Occipital lobe (tissue), 1 donor: ENCODE measurements at regions not wholly inside any gene's neighbourhood (a gene's known extent, or its start where the extent isn't known, plus 50 kb on each side); places are given as distances from the start of the nearest gene placed in this dataset.
"Not testable (repeated sequence)": the region's sequence is repeated elsewhere in the genome, so short reads cannot be mapped to it uniquely, and the experiment has no call there.

ENCODE experiments used
- DNase-seq: peaks from one replicate; lab custom pipeline; 2025; lab: John Stamatoyannopoulos, UW

DNA sequence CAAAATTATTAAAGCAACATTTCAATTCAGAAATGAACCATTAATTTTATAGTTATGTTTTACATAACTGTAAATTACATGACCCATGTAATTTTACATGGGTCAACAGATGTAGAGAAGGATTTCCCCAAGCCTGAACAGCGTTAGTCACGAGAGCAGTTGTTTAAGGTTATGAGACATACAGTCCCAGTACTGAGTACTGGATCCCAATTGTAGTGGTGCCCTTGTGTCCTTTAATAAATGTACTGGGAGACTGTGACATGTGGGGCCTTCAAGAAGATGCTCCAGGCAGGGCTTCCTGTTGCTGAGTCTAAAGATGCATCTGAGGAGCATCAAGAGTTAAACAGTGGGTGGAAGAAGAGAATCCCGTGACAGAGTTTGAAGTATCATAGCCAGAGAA lies 125.5 kb upstream of the ZNF462 start:
- DNase-seq: no peak

DNA sequence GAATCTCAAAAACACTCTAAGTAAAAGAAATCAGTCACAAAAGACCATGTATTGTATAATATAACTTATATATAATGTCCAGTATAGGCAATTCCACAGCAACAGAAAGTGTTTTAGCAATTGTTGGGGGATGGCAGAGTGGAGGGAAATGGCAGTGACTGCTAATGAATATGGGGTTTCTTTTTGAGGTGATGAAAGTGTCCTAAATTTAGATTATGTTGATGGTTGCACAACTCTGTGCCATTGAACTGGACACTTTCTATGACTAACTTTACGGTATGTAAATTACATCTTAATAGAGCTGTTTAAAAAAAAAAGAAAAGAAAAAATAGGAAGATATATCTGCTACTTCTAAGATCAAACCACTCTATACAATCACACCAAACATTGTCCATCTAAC lies 124.9 kb upstream of the ZNF462 start:
- no peak for DNase-seq

DNA sequence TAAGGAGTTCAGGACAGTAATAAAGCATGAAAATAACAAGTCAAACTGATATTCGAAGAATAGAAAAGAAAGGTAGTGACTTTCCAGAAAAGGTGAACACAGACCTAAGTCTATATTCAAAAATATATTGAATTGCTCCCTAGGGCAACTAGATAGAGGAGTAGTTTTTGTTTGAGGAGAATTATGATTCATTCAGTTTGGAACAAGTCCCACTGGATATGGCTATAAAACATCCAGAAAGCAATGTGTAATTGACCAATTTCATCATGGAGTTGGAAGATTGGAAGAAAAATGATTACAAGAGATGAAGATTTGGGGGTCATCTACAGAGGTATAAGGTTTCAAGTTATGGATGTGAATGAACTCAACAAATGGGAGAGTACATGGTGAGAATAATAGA lies 117.5 kb upstream of the ZNF462 start:
- no peak for DNase-seq

DNA sequence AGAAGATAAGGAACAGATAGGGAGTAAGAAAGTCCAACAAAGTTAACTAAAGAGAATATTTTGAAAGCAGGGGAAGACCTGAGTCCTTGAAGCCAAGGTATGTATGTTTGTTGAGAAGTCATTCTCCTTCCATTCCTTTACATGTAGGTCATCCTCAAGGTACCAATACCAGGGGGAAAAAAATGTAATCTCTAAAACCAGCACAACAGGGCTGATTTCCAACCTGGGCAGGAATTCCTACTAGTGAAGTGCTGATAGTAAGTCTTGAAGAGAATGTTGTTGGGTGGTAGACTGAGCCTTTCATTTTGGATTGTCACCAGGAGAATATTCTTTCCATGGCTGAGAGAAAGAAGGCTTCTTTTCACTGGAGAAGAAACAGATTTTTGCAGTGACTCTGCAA lies 117.1 kb upstream of the ZNF462 start:
- DNase-seq: no peak

DNA sequence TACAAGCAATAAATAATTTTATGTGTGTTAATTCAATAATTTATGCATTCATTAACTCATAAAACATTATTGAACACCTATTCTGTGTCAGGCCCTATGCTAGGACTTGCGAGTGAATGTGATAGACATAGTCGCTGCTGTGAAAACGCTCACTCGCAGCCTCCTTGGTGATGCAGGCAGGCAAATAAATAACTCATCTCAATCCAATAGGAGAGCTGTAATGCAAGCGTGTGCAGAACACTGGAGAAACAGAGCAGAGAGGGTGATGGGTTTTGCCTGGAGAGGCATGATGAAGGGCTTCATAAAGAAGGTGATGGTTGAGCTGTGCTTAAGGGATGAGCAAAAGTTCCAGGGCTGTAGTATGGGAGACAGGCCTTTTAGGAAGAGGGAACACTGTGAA lies 111.3 kb upstream of the ZNF462 start:
- no peak for DNase-seq

DNA sequence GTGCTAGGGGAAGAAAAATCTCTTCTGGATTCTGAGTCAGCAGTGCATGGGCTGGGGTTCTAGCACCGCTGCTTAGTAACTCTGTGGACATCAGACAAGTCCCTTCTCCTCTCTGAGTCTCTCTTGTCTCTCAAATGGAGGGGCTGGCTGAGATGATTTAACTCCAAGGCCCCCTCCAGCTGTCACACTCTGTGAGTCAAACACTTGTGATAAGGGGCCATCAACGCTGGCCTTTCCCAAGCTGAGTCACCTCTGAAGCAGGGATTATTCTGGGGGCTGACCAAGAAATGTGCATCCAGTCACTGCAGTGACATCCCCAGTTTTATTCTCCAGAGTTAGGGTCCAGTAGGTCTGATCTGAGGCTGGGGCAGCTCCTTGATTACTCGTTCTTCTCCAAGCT lies 110.4 kb upstream of the ZNF462 start:
- no peak for DNase-seq

DNA sequence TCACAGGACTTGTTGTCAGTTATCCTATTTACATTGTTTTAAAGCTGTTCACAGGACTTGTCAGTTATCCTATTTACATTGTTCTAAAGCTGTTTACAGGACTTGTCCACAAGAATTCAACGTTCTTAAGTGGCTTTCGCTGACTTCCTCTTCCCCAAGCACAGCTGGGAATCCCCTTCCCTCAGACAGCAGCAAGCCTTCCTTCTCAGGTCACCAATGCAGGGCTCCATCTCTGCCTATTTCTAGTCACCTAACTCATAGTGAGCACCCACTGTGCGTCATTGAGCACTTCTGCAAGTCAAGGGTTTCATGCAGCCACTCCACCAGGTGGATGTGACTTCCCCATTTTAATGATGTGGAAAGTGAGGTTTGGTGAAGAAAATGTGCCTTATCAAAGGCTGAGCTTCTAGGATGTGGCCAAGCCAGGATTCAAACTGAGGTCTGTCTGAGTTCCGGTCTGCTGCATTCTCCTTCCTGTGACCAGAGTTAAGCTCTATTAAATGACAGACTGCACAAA lies 109.8 kb upstream of the ZNF462 start:
- no peak for DNase-seq

DNA sequence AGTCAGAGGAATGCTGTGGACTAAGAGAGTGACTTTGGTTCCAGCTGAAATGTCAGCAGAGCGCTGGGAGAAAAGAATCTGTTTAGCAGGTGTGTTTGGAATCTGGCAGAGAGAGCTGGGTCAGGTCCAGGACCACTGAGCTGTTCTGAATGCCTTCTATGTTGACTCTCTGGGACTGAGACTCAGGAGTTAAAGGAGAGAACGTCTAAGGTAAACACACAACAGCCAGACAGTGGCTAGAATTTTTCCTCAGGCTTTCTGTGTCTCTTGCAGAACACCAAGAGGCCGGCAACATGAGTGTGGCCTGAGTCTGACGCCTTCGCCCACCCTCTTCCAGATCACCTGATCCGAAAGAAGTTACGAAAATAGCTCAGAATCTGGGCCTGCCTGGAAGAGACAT lies 107.2 kb upstream of the ZNF462 start:
- DNase-seq: no peak

DNA sequence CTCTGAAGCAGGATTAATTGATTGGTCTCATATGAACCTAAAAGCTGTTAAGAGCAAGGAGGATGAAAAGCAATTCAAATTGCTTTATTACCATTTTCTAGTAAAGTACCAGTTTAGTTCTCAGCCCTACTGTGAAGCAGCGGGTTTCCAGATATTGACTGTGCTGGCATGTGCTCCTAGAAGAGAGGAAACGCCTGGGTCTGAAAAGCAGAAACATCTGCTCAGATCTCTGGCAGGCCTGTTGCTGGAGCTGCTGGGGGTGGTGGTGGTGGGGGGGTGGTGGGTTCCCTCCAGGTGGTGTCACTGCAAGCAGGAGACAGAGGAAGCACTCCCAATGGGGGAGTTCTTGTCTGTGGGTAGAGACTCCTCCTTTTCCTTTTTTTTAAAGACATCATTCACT lies 105.5 kb upstream of the ZNF462 start:
- DNase-seq: no peak

DNA sequence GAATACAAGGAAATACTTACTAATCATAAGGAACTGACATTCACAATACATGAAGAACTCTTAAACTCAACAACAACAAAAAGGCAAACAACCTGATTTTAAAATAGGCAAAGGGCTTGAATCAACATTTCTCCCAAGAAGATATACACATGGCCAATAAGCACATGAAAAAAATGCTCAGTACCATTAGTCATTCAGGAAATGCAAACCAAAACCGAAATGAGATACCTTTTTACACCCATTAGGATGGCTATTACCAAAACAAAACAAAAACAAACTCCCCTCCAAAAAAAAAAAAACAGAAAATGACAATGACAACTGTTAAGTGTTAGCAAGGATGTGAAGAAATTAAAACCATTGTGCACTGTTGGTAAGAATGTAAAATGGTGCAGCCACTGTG lies 104.1 kb upstream of the ZNF462 start:
- no peak for DNase-seq

DNA sequence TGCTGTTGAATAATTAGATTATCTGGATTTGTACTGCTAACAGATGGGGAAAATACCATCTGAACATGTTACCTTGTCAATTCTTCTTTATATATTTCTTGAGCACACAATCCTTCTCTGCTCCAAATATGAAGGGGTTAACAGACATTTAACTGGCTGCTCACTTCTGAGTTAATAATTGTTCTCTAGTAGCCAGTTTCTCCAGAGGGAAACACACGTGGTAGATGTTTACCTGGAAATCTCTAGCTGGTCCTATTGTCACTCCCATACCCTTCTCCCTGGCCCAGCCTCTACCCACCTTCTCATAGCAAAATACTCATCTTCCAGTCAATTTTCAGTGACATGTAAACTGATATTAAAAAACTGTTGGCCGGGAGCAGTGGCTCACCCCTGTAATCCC lies 101.5 kb upstream of the ZNF462 start:
- DNase-seq: no peak

DNA sequence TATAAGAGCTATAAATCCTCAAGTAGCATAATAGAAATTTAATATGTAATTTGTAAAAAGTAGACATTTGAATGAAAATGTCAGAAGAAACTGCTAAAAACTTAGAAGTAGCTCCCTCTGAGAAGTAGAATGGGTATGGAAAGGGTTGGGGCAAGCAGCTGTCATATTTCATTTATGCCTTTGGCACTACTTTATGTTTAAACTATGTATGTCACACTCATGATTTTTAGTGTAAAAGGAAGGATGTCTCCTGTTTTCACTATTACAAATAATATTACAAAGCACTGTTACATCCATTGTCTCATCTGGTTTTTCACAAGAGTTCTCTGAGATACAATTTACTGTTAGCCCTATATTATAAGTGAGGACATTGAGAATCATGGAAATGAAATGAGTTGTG lies 96.3 kb upstream of the ZNF462 start:
- DNase-seq: no peak

DNA sequence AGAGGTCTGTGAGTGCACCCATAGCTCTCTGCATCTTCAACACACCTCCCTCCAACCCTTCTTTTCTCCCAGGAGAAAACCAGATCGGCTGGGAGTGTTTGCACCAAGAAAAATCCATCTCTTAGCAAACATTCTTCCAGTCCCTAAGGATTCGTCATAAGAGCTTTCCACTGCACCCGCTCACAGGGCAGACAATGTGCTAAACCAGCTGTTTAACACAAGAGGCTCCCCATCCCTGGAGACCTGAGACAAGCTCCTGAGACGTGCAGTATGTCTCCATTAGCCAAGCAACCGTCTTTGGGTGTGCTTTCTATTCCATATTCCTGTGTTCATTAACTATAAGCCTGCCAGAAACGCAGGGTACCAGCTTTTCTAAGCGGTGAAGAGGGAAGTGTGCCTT lies 93.6 kb upstream of the ZNF462 start:
- DNase-seq: no peak

DNA sequence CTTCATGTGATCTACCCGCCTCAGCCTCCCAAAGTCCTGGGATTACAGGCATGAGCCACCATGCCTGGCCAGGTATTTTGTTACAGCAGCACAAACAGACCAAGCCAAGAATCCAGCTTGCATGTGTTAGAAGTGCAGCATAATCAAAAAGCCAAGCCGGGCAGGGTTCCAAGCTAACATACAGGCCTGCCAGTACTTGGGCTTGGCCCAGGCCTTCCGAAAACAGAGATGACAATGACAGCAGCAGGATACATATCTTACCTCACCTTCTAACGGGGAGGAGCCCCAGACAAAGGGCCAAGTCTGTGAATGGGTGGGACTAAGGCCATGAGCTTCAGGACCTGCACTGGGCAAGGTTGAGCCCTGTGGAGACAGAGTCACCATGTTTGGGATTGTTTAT lies 91.4 kb upstream of the ZNF462 start:
- DNase-seq: no peak

DNA sequence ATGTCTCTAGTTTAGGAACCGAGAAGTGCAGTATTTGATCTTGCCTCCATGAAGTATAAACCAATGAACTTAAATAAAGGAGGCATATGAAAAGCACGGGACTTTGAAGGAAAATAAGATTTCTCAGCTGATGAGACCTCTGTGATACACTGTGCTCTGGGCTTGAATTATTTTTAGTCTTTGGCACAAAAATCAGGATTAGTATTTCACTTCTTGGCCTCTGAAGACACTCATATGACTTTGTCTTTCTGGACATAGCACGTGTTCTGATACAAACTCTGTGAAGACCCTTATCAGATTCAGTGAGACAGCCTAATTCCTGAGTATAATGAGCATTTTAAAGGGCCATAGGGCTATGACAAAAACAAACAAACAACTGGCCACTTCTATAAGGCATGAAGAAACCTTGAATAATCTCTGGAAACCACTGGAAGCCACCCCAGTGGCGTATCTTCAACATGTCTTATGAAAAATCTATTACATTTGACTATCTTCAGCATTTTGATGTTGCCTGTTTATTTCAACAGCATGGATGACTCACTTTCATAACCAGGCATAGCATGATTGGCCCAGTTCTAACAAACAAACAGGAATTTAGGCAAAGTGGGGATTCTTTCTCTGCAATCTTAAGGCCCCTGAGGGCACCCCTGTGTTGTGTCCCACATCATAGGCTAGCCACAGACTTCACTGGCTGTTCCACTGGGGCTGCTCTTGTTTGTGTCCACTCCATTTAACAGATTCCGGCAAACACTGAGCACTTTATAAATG lies 90.3 kb upstream of the ZNF462 start:
- no peak for DNase-seq

DNA sequence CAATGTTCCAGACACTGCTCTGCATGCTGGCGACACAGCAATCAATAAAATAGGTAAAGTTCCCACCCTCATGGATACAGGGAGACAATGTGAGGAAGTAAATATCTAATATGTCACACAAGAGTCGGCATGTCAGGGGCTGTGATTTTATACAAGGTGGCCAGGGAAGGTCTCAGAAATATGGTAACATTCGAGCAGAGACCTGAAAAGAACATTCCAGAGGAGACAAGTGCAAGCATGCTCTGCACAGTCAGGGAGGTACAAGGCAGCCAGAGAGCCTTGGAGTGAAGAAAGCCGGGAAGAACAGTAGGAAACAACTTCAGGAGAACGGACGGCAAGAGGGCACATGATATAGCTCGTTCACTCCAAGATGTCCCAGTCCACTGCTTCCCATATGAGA lies 89.2 kb upstream of the ZNF462 start:
- no peak for DNase-seq

DNA sequence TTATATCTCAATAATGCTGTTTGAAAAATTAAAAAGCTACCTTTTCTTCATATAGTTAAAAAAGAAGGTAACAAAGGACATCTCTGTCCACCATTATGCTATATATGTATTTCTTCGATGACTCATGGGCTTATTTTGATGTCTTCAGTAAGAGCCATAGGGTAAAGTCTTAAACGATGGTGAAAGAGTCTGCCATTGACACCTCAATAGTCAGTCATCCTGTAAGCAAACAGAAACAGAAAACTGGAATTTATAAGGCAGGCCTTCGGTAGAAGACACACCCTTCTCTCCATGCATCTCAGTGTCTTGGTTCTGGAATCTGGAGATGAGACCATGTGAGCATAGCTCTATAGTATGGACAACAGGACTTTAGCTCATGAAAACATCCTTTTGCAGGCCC lies 87.0 kb upstream of the ZNF462 start:
- DNase-seq: no peak

DNA sequence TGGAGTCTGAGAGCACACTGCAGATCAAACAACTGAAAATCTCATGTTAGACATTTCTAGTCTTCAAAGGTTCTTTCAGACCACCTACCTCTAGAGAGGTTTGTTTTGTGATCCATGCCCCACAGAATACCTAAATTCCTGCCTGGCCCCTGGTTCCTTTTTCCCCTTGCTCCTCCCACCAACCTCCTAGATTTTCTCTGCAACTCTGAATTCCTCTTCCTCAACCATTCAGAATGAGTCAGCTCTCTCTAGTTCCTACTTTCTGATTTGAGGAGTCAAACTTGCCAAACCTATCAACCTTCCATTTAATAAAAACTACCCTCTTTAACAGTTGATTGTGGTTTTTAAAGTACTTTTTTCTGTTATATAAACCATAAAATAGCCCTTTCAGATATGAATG lies 83.2 kb upstream of the ZNF462 start:
- no peak for DNase-seq

DNA sequence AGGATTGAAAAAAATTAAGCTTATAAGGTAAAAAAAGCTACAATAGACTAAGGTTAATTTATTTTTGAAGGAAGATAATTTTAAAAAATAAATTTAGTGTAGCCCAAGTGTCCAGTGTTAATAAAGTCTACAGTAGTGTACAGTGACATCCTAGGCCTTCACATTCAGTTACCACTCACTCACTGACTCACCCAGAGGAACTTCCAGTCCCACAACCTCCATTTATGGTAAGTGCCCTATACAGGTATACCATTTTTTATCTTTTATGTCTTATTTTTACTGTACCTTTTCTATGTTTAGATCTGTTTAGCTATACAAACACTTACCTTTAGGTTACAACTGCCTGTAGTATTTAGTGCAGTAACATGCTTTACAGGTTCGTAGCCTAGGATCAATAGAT lies 79.8 kb upstream of the ZNF462 start:
- DNase-seq: no peak

DNA sequence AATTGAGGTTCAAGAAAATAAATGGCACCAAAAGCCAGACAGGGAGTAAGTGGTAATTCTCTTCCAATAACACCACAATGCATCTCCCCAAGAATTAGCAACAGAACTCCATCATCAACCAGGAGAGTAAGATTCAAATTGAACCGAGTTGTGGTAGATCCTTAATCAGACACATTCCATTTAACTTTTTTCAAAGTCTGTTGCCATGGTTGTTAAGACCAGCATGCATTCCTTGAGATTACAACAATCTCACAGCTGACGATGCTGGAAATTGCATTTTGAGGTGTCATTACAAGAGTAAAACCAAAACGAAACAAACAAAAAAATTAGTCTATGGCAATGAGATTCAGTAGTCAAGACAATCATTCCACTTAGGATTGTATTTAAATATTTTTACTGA lies 78.9 kb upstream of the ZNF462 start:
- no peak for DNase-seq

DNA sequence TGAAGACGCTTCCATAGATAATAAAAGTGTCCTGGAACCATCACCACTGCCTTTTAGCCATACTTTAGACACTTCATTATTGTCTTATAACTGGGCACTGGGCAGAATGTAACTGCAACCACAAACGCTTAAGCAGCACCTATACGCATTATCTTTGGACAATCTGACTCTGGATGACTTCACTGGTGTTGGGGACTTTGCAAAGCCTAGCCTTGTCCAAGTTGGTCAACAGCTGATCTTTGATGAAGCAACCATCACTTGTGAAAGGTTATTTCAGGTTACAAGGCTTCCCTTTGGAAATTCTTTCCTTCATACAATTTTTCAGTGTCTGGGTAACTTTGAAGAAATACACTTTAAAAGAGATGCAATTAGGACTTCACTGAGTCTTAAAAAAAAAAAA lies 77.8 kb upstream of the ZNF462 start:
- DNase-seq: no peak

DNA sequence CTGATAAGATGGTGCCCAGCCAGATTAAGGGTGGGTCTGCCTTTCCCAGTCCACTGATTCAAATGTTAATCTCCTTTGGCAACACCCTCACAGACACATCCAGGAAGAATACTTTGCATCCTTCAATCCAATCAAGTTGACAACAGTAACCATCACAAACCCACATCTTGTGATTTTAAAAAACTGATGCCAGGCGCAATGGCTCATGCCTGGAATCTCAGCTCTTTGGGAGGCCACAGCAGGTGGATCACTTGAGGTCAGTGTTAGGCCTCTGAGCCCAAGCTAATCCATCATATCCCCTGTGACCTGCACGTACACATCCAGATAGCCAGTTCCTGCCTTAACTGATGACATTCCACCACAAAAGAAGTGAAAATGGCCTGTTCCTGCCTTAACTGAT lies 74.9 kb upstream of the ZNF462 start:
- DNase-seq: not testable (repeated sequence)

DNA sequence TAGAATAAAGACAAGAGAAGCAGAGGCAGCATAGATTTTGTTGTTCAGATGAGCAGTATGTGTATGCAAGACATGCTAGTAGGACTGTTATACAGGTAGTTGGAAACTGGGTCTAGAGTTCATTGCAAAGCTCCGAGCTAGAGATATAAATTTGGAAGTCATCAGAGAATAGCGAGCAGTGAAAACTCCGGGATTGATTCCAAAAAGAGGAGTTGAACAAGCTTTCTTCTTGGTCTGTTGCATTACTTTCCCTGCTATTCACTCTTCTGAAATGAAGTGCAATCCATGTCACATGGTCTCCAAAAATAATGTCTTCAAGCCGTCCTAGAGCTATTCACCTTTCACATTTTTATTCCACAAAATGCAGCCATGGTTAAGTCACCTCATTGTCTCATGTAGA lies 67.9 kb upstream of the ZNF462 start:
- DNase-seq: no peak

DNA sequence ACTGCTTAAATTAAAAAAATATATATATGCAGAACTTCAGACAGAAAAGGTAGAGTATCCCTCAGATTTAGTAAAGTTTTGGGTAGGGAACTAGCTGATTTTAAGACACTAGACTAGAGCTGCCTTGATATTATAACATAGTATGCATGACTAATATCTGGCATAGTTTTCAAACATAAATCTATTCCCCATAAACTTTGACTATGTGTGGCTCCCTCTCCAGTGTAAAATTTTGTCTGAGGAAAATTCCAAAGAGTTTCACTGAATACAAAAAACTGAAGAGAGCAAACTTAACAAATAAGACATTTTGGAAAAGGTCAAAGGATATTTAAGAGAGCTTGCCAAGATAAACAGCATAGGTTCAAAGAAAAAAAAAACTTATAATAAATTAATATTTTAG lies 66.2 kb upstream of the ZNF462 start:
- no peak for DNase-seq
